ENCODE measurements at regions not wholly inside any gene's neighbourhood (a gene's known extent, or its start where the extent isn't known, plus 50 kb on each side); places are given as distances from the start of the nearest gene placed in this dataset.

DNA sequence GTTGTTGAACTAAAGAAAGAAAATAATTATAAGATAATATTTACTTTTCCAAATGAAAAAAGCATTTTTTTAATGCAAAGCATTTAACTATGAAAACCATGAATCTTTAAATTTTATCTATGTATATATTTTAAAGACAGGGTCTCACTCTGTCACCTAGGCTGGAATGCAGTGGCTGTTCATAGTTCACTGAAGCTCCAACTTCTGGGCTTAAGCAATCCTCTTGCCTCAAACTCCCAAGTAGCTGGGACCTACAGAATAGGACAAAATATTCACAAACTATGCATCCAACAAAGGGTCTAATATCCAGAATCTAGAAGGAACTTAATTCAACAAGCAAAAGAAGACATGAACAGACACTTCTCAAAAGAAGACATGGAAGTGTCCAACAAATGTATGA, 55.9 kb upstream of the ALB start:
- TF ChIP-seq CTCF (IDR thresholded peaks at IDR 0.05; ENCODE audit: insufficient read depth, low read depth, low read length): no peak
- no peak for DNase-seq (ENCODE audit: low read depth)

GRCh38 chr4:73347497-73347896, 56.6 kb upstream of the ALB start:
- no peak overlapping the region for H3K4me3 ChIP-seq (ENCODE audit: low read depth, low read length)
- no peak for TF ChIP-seq CTCF (IDR thresholded peaks at IDR 0.05; ENCODE audit: insufficient read depth, low read depth, low read length)

More for the DNA sequence above, 55.9 kb upstream of the ALB start:
- no peak overlapping the region for H3K4me3 ChIP-seq (ENCODE audit: low read depth, low read length)

DNA sequence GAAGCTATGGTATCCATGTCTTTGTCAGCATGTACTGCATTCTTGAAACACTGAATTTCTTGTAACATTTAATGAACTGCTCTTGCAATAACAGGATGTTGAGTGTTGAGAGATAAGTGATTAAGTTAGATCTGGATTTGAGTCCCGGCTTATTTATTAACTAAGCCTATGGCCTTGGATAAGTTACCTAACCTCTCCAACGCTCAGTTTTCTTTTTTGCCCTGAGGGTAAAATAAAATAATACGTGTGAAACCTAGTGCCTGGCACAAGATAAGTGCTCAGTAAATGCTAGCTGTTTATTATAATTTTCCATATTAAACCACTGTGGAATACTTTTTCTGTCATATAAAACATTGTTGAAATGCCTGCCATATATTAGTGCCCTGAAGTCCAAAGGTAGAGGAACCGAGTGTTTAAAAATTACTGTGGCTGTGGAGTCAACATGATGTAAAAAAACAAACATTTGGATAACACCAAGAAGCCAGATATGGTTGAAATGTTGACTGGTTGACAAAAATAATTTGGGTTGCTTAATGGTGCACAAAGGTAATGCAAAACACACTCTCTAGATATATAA, 58.6 kb upstream of the ALB start:
- TF ChIP-seq CTCF (IDR thresholded peaks at IDR 0.05; ENCODE audit: insufficient read depth, low read depth, low read length): no peak
- DNase-seq (ENCODE audit: low read depth): no peak
- no peak overlapping the region for H3K4me3 ChIP-seq (ENCODE audit: low read depth, low read length)

More at GRCh38 chr4:73347497-73347896, 56.6 kb upstream of the ALB start:
- DNase-seq (ENCODE audit: low read depth): no peak

DNA sequence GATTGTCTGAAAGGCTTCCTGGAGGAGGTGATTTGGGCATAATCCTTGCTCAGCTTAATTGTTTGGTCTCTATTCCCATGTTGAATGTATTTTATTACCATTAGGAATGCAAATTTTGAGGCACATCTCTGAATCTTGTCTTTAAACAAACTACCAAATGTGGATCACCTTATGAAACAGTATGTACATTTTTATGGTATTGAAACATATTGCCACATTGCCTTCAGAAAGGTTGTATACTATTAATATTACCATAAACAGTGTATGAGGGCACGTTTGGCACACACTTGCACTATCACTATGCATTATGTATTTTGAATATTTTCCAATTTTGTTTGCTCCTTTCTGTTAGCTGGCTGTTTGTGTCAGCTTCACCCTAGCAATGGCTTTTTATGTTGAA, 60.0 kb upstream of the ALB start:
- DNase-seq (ENCODE audit: low read depth): no peak
- no peak for TF ChIP-seq CTCF (IDR thresholded peaks at IDR 0.05; ENCODE audit: insufficient read depth, low read depth, low read length)

DNA sequence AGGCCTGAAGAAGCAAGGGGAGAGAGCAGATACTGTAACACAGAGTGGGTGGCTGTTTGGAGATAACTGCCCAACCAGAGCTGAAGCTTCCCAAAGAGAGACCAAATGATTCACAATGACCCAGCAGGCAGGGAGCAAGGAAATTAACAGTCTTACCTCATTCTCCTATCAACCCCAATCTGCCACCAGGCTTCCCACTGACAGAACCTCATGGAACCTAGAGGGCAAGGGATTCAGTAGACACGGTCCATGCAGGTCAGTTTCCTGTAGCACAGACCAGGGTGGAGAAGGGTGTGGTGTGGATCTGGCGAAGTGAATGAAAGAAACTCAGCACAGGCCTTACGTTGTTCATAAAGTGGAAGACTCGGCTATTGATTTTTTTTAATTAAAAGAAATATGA, 60.7 kb upstream of the ALB start:
- no peak overlapping the region for H3K4me3 ChIP-seq (ENCODE audit: low read depth, low read length)
- DNase-seq (ENCODE audit: low read depth): no peak
- TF ChIP-seq CTCF (IDR thresholded peaks at IDR 0.05; ENCODE audit: insufficient read depth, low read depth, low read length): no peak

More for the DNA sequence above, 60.0 kb upstream of the ALB start:
- no peak overlapping the region for H3K4me3 ChIP-seq (ENCODE audit: low read depth, low read length)

GRCh38 chr4:73341454-73341853, 62.6 kb upstream of the ALB start:
- no peak overlapping the region for H3K4me3 ChIP-seq (ENCODE audit: low read depth, low read length)
- peak; percentile 51 for DNase-seq (ENCODE audit: low read depth)
- TF ChIP-seq CTCF (IDR thresholded peaks at IDR 0.05; ENCODE audit: insufficient read depth, low read depth, low read length): peak; percentile 58

- no peak for TF ChIP-seq CTCF (IDR thresholded peaks at IDR 0.05; ENCODE audit: insufficient read depth, low read depth, low read length)
- H3K4me3 ChIP-seq (ENCODE audit: low read depth, low read length): no peak overlapping the region
- no peak for DNase-seq (ENCODE audit: low read depth)
These were observed 63.2 kb upstream of the ALB start for GRCh38 chr4:73340917-73341316.
